HG02610 (cell line): ENCODE measurements at regions not wholly inside any gene's neighbourhood (a gene's known extent, or its start where the extent isn't known, plus 50 kb on each side); places are given as distances from the start of the nearest gene placed in this dataset.

Source experiments
- ATAC-seq: cut with Tn5 transposase; IDR thresholded peaks from one replicate; pipeline ENCODE4 v1.9.1; 2021; ENCODE audit warnings: mild to moderate bottlenecking, moderate library complexity; ENCODE audit not compliant: unreplicated experiment

DNA sequence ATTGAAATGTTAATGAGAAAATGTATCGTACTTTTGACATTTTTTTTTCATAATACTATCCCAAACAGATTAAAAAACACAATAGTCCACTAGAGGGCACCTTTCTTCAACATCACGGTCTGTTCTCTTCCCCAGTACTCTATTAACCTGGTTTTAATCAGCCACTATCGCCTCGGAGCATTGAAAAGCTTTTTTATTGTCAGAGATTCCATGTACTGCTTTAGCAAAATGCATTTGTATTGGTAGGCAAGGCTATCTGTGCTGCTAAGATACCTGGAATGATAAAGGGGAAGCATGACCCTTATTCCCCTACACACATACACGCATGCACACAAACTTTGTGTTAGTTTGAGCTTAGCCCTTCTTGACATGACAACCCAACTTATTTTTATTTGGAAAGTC is 160.1 kb upstream of the IL12A start:
- ATAC-seq: no peak

DNA sequence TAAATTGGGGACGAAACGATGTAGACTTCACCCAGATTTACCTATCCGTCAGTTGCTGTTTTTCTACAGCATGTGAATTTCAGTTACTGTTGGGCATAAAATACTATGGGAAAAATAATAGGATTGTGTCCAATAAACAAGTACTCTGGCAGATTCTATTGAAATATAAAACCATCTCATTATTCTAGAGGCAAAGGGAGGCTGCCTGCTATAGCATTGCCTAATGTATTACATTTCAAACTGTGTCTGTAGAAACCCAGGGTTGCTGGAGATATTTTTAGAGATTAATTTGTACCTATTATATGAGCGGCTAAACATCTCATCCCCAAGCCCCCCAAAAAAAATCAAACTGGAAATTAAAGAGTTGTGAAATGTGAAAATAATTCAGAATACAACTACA is 159.6 kb upstream of the IL12A start:
- ATAC-seq: no peak

DNA sequence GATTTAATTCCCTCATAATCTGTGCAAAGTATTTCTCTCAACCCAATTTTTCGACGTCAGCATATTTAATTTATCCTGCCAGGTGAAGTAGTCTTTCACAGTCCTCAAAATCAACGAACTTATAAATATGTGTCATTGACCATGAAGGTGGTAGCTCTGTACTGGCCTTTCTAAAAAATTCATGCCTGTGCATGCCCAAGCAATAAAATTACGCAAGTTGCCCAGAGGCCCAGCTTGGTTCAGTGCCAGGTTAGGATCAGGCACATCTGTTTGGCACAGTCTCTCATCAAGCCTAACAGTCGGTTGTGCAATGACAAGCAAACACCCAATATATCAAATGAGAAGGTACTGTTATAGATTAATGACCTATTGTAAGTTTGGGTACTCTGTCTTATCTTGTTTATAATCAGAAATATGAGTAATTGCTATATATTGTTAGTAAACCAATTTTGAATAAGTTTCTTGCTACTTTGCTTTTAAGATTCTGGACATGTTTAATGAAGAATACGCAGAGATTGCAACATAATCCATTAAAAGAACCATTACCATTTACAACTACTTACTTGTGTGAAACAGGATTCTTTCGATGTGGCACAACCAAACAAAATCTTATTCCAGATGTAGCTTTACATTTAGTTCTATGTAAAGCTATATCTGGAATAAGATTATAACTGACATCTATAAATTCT is 159.0 kb upstream of the IL12A start:
- ATAC-seq: no peak

DNA sequence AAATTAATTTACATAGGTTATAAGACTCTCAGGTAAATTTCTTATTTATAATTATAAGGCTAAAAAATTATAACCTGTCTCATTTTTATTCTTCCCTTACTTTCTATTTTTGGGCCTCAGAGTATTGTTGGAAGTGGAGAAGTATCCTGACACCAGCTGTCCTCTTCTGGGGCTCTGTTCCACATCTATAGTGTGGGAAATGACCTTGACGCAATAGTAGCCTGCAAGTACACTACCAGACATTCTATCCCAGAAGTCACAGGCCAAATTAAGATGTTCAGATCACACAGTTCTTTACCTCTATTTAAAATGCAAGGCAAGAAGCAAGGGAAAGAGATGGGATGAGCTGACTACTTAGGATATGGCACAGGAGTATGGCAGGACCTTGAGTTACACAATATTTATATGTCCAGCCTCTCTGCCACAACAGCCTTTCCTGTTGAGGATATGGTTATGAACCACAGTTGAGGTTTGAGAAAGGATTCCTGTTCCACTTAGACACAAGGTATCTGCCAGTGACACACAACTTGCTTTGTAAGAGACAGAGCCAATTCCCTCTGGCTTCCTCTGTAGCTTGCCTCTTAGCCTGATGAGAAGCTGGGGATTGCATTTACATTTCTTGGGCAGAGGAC is 158.0 kb upstream of the IL12A start:
- no peak for ATAC-seq

GRCh38 chr3:159831466-159831865 is 157.2 kb upstream of the IL12A start:
- peak; percentile 54 for ATAC-seq

DNA sequence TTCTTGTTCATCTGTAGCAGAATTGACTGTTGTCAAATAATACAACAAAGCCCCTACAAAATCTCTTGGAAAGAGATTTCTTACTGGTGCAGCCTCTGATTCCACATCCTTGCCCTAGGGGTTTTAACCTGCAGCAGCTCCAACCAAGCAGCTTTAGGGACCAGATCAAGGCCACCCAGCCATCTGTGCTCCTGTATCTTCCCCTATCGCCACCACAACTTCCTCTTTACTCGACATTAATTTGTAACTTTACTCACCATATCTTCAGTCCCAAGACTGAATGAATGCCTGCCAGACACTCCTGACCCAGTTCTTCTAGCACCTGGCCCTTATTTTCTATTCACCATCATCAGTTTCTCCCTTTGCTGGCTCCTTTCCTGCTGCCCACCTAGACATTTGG is 156.6 kb upstream of the IL12A start:
- peak; percentile 91 for ATAC-seq

DNA sequence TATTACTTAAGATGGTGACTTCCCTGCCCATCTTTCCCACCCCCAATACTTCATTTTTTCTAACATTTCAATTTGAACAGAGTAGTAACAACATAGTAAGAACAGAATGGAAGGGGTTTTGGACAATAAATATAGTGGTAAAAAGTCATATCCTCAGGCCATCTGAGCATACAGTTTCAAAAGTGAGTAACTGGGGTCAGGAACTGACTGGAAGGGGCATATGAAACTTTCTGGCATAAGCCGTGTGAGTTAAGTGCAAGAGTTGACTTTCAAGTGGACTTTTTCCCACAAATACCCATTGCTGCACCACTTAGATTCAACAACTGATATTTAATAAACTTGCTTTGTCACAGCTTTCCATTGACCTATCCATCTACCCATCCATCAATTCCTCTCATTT is 153.5 kb upstream of the IL12A start:
- no peak for ATAC-seq

DNA sequence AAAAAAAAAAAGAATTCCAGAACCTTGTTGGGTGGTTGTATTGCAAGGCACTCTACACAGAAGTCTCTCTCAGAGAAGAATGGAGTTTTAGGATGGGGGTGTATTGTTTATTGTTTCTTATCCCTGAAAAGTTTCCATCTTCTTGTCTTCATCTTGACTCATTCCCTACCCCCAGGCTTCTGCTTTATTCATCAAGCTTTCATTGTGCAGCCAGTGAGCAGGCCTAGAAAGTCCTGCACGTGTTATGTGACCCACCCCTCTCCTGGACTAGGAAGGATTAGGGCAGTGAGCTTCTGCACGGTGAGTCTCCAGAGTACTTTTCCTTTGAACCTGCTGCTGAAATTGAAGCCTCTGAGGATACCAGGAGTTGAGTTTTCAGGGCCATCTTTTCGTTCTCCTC is 150.9 kb upstream of the IL12A start:
- no peak for ATAC-seq

GRCh38 chr3:159838938-159839337 is 149.7 kb upstream of the IL12A start:
- no peak for ATAC-seq

DNA sequence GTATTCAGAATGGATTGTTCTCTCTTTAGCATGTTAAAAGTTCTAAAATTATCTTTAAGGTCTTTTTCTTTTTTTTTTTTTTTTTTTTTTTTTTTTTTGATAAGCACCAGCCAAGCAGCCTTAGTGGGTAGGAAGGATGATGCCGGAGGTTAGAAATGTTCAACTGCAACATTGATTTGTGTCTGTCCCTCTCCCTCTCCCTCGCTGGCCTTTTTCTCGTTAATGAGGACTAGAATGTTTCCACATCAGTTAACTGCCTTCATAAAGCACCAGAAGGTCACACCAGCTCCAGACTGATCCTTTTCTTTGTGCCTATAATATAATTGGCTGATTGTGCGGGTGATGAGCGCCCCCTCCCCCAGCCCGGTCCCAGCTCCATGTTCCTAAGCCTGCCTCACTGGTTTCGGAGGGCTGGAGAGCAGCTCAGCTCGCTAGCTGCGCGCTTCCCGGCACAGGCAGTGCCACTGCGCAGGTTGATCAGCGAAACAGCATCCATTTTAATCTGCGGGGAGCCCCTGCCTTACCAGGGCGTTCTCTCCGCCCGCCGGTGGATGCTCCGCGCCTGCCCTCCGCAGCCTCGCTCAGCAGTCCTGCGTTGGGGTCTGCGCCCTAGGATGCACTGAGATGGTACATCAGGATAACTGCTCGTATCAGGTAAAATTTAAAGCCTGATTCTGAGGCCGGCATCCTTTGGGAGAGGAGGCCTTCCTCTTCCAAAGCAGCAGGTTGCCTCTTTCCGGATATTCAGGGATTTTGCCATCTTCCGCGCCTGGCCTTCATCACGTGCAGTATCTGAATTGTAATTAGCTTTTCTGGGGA is 148.9 kb upstream of the IL12A start, which contains the start of gene SCHIP1:
Gene SCHIP1, plus strand, starts transcription at position 301 of the 819 bp plus-strand sequence.
- peak; percentile 62 for ATAC-seq

- no peak for ATAC-seq
Measured at GRCh38 chr3:159840703-159841299, 147.8 kb upstream of the IL12A start.

DNA sequence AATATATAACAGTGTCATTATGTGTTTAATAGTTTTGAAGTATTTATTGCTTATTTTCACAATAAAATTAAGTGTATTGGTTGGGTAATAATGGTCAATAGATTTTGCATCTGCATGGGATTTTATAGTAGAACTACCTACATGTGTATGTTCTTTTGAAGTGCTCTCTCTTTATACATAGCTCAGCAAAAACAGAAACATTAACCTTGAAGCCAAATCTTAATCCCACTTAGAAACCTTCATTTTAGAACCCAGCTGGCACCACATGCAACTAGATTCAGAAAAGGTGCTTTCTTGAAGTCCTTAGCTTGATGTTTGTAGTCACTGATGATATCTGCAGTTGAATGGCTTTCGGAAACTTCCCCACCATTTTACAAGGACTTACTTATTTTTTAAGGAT is 146.9 kb upstream of the IL12A start:
- no peak for ATAC-seq

DNA sequence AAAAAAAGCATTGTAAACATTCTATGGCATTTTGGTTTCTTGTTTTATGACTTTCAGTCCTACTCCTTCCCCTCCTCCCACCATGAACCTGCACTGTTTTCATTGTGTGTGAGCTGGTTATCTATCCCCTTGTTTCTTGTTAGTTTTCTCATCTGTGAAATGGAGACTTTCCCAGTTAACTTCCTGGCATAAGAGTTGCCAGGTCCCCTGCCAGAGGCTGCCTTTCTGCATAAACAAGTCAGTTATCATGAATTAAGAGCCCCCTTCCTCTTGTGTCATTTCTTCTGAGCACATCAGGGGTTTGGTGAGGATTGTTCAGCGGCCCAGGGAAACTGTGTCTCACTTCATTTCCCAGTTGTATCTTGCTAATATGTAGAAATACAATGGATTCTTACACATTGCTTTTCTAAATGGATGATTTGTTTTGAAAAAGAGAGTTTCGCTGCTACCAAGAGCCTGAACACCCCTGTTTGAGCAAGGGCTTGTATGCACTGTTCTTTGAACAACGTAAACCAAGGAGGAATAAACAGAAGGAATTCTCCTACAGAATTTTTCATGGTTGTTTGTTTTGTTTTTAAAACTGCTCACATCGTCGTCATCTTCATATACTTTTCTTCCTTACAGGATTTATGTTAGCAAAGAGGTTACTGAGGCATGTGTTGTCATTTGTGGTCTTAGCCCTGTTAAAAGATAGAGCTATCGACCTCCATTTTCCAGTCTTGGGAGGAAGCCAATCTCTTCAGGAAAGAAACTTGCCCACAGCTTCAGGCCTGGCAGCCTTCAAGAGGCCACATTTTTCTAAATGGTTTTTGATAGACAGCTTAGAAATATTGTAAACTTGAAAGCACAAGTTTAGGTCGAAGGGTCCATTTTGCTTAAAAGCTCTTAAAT is 144.6 kb upstream of the IL12A start:
- no peak for ATAC-seq

GRCh38 chr3:159844801-159845261 is 143.8 kb upstream of the IL12A start:
- peak; percentile 45 for ATAC-seq

- ATAC-seq: no peak
Measured at GRCh38 chr3:159845737-159846136, 142.9 kb upstream of the IL12A start.

- ATAC-seq: no peak
Measured at GRCh38 chr3:159846255-159846654, 142.4 kb upstream of the IL12A start.

DNA sequence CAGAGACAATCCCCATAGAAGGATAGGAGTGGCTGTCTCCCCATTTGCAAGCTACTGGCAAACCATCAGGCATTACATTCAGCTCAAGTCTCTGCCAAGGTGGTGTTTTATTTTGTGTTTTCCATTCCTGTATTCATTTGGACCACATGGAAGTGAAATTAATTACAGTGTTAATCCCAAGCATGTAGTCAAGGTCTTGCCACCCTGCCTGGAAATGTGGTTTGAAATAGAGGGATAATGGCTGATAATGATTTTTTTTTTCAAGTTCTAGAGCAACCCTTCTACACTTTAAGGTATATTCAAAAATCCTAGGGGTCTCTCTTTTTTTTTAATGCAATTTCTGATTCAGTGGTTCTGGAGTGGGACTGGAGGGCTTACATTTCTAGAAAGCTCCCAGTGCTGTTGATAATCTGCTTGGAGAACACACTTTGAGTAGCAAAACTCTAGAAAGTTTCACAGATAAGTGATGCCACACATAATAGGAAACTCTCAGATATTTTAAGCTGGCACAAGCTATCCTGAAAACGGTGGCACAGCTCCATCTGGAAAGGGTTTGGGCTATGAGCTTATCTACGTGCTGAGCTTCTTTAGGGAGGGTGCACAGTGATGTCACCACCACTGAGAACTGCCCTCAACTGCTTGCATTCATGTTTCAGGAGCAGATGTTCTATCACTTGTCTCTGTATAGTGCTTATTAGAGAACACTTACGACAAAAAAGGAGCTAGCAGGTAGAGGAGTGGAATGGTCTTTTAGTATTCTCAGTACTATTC is 140.1 kb upstream of the IL12A start:
- no peak for ATAC-seq

DNA sequence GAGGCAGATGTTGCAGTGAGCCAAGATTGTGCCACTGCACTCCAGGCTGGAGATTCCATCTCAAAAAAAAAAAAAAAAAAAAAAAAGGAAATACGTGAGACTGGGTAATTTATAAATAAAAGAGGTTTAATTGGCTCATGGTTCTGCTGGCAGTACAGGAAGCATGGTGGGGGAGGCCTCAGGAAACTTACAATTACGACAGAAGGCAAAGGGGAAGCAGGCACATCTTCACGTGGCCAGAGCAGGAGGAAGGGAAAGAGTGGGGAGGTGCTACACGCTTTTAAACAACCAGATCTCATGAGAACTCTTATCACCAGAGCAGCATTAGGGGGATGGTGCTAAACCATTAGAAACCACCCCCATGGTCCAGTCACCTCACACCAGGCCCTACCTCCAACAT is 138.2 kb upstream of the IL12A start:
- no peak for ATAC-seq

DNA sequence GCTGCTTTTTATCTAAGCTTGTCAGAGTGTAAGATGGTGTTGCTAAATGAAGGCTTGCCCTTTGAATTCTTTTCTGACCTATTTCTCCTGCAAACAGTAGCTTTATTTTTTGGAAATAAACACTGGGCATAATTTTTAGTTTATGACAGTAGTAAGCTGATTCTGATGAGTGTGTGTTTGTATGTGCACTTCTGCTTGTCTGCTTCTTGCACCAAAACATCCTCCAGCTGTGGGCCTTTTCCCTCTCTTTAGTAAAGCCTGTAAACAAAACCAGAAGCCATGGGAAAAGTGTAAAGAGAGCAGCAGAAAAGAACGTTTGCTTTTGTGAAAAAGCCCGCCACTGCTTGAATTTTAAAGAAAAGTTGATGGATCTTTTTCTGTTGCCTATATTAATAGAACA is 136.4 kb upstream of the IL12A start:
- no peak for ATAC-seq
